ENCODE measurements at regions not wholly inside any gene's neighbourhood (a gene's known extent, or its start where the extent isn't known, plus 50 kb on each side); places are given as distances from the start of the nearest gene placed in this dataset.
A peak's percentile ranks its signal among the peaks of the same experiment; 100 is the strongest.

- H4K91ac ChIP-seq (ENCODE audit: insufficient read depth, low read depth, low read length) = no peak overlapping the region; the same call in 1 of the 2 replicates
- intact Hi-C loops (cut with micrococcal nuclease) (no loop called here), dilution Hi-C loops (cut with HindIII; ENCODE audit: low sequenced_read_pairs, unreplicated experiment) (no loop called here), in situ Hi-C loops (cut with MboI; ENCODE audit: low sequenced_read_pairs) (no loop called here)
- no peak for ATAC-seq (ENCODE audit: low read depth)
- CTCF ChIA-PET = no interaction called here
- H3K4me1 ChIP-seq (ENCODE audit: control insufficient read depth, insufficient read depth, low read length) = peaks cover 30% of the 10 kb centered on the region
- POLR2A ChIA-PET (ENCODE audit: unreplicated experiment) = no interaction called here
- 95% methylated on average over 9 of the region's 24 CpGs; no CpG with 5 or more reads in 1 of the 2 experiments for WGBS, 2 experiments (ENCODE audit: extremely low coverage in 2 of 2, insufficient read length in 1 of 2)
- no peak for DNase-seq
- no peak overlapping the region for H3K4me3 ChIP-seq (ENCODE audit: insufficient read depth, low read depth, low read length)
- 0 out of 2 replicates have a peak overlapping the region, but pooled peaks have one; percentile 19 for H3K4ac ChIP-seq (ENCODE audit: low read depth, low read length)
- no peak overlapping the region for H3K27ac ChIP-seq (ENCODE audit: insufficient read depth, low read length)
- H3K56ac ChIP-seq (ENCODE audit: extremely low read depth, insufficient read depth, low read length) = no peak overlapping the region
- no peaks in the 10 kb centered on the region for H3K27me3 ChIP-seq (ENCODE audit: control insufficient read depth, insufficient read depth, low read length)
- H3K36me3 ChIP-seq (ENCODE audit: control insufficient read depth, insufficient read depth, low read length) = peaks cover 56% of the 10 kb centered on the region
- no peak overlapping the region for H2BK5ac ChIP-seq (ENCODE audit: low read depth, low read length, poor library complexity, severe bottlenecking)
- peaks cover 14 to 84% of the 10 kb centered on the region in 2 experiments; a peak in 3 of 4 replicates for H3K79me1 ChIP-seq (ENCODE audit: low read depth in 1 of 2, low read length in 2 of 2)
- H2AK9ac ChIP-seq (replicated peaks; ENCODE audit: low read depth, low read length, poor library complexity) = peak overlapping the region; percentile 52
- H2BK120ac ChIP-seq (ENCODE audit: low read depth, low read length) = no peak overlapping the region
- no peak overlapping the region for H4K8ac ChIP-seq (ENCODE audit: low read depth in 2 of 2, low read length in 2 of 2)
- peaks cover 21% of the 10 kb centered on the region for H3K9me1 ChIP-seq (ENCODE audit: insufficient read depth, low read length)
- H3K4me2 ChIP-seq (ENCODE audit: low read depth, low read length) = no peak overlapping the region
- no peak overlapping the region for H3K14ac ChIP-seq (replicated peaks; ENCODE audit: low read depth, low read length)
- no peak overlapping the region for H3K9ac ChIP-seq (ENCODE audit: low read depth, low read length)
- no peak overlapping the region for H2BK20ac ChIP-seq (ENCODE audit: low read depth, low read length)
- H2BK15ac ChIP-seq (ENCODE audit: low read depth, low read length) = no peak overlapping the region
- BruUV-seq (replicated peaks) = no TSS peak
- no peak overlapping the region; the same call in 1 of the 2 replicates for H2AK5ac ChIP-seq (ENCODE audit: low read depth, low read length)
- H4K20me1 ChIP-seq (ENCODE audit: insufficient read depth, low read length) = peaks cover 74% of the 10 kb centered on the region
- H3K18ac ChIP-seq (ENCODE audit: low read depth, low read length) = no peak overlapping the region
- H2AFZ ChIP-seq (replicated peaks; ENCODE audit: low read length, poor library complexity) = no peak overlapping the region
- no peak for TF ChIP-seq CTCF (conservative IDR thresholded peaks at IDR 0.05; ENCODE audit: low read depth, low read length)
- TF ChIP-seq NFE2L2 (IDR thresholded peaks at IDR 0.05; ENCODE audit: low read depth, low read length) = no peak
- no peak for TF ChIP-seq MAFK (IDR thresholded peaks at IDR 0.05; ENCODE audit: low read depth, low read length)
- no peak for TF ChIP-seq CEBPB (IDR thresholded peaks at IDR 0.05; ENCODE audit: low read depth, low read length)
- TF ChIP-seq BHLHE40 (IDR thresholded peaks at IDR 0.05; ENCODE audit: low read depth, low read length) = no peak
- no peak for TF ChIP-seq MAZ (IDR thresholded peaks at IDR 0.05; ENCODE audit: borderline replicate concordance, low read depth, low read length)
- TF ChIP-seq RCOR1 (IDR thresholded peaks at IDR 0.05; ENCODE audit: insufficient replicate concordance, low read length) = no peak
- TF ChIP-seq USF2 (IDR thresholded peaks at IDR 0.05; ENCODE audit: low read depth, low read length) = no peak
- no peak for TF ChIP-seq MXI1 (IDR thresholded peaks at IDR 0.05; ENCODE audit: borderline replicate concordance, low read depth, low read length)
- no peak for TF ChIP-seq POLR2A (IDR thresholded peaks at IDR 0.05; ENCODE audit: low read depth, low read length)
- no peak for TF ChIP-seq SMC3 (IDR thresholded peaks at IDR 0.05; ENCODE audit: low read depth, low read length)
- no peak for TF ChIP-seq FOS (IDR thresholded peaks at IDR 0.05; ENCODE audit: low read depth, low read length)
- TF ChIP-seq RFX5 (IDR thresholded peaks at IDR 0.05; ENCODE audit: low read depth, low read length) = no peak
- no peak for TF ChIP-seq CHD1 (IDR thresholded peaks at IDR 0.05; ENCODE audit: low read depth, low read length)
- no peak for TF ChIP-seq ELK1 (IDR thresholded peaks at IDR 0.05; ENCODE audit: borderline replicate concordance, low read depth, low read length)
- no peak for TF ChIP-seq RAD21 (IDR thresholded peaks at IDR 0.05; ENCODE audit: low read length)
- H4K5ac ChIP-seq (ENCODE audit: low read depth, low read length) = no peak overlapping the region
- H3K23ac ChIP-seq (ENCODE audit: low read depth, low read length) = 0 out of 2 replicates have a peak overlapping the region, but pooled peaks have one; percentile 0
- H3K9me3 ChIP-seq (ENCODE audit: control insufficient read depth, insufficient read depth, low read length) = no peaks in the 10 kb centered on the region
Measured at GRCh38 chr22:46089426-46090035, 60.8 kb upstream of the PPARA start.

All from IMR-90 (cell line).